A549 (cell line): ENCODE measurements at regions not wholly inside any gene's neighbourhood (a gene's known extent, or its start where the extent isn't known, plus 50 kb on each side); places are given as distances from the start of the nearest gene placed in this dataset.

Experiments used
- ATAC-seq, 2 experiments: fragments of 200-7000 bp in 1 of 2; fragments of >200 bp in 1 of 2; cut with Nextera tagmentation in 1 of 2; cut with Tn5 transposase in 1 of 2; 3 replicates each; pipeline versions ENCODE4 v1.8.0 to v1.9.1; 2018 to 2020; ENCODE audit warnings: mild to moderate bottlenecking in 1 of 2, moderate library complexity in 1 of 2
- CTCF ChIA-PET: fragments of 300-600 bp; sonication (Branson Sonifier 250); formaldehyde crosslinking; extraction: SDS; loops from one replicate; lab custom pipeline; 2021; ENCODE audit warnings: antibody characterized with exemption, inconsistent platforms; lab: Yijun Ruan, JAX
- POLR2A ChIA-PET: fragments of 350-600 bp; formaldehyde crosslinking; extraction: SDS; loops from one replicate; lab custom pipeline; 2021; ENCODE audit warnings: antibody characterized with exemption, inconsistent platforms; lab: Yijun Ruan, JAX
- DNase-seq, 2 experiments: peaks; one replicate each; pipeline versions ENCODE4 v3.0.0 to v3.0.0-alpha.2; 2011 to 2016; ENCODE audit warnings: low read depth in 1 of 2, low spot score in 1 of 2
- FAIRE-seq: peaks from 2 replicates; lab custom pipeline; 2011; peaks lifted over from hg19 to GRCh38; lab: Jason Lieb, UNC
- H3K27ac ChIP-seq, 2 experiments: fragments of >200 bp; sonication (Bioruptor Twin); formaldehyde crosslinking; 3 replicates each; pipeline ENCODE4 v1.5.1; 2016 to 2017
- H3K4me1 ChIP-seq: fragments of >200 bp; sonication (Bioruptor Twin); formaldehyde crosslinking; 3 replicates; pipeline ENCODE4 v1.6.1; 2016
- H3K4me2 ChIP-seq: fragments of >200 bp; sonication (Bioruptor Twin); formaldehyde crosslinking; 3 replicates; pipeline ENCODE4 v1.6.1; 2016
- H3K4me3 ChIP-seq: fragments of >200 bp; sonication (Bioruptor Twin); formaldehyde crosslinking; 3 replicates; pipeline ENCODE4 v1.5.1; 2016
- H3K9me3 ChIP-seq: fragments of >200 bp; sonication (Bioruptor Twin); formaldehyde crosslinking; 3 replicates; pipeline ENCODE4 v1.6.1; 2016
- BHLHE40 ChIP-seq: IDR thresholded peaks from 2 replicates; pipeline ENCODE4 v1.6.1; 2012; ENCODE audit warnings: low read depth, low read length, inconsistent platforms
- CHD2 ChIP-seq: fragments of 150-350 bp; IDR thresholded peaks from 2 replicates; pipeline ENCODE4 v1.6.1; 2014; ENCODE audit warnings: low read length; ENCODE audit not compliant: partially characterized antibody
- CHD4 ChIP-seq: fragments of 200-600 bp; sonication (generic); IDR thresholded peaks from 2 replicates; pipeline ENCODE4 v1.6.1; 2016; ENCODE audit warnings: antibody characterized with exemption, mild to moderate bottlenecking, borderline replicate concordance
- FOSL2 ChIP-seq, 2 experiments: fragments of 450-650 bp in 1 of 2; fragments of >200 bp in 1 of 2; sonication (Bioruptor Twin) in 1 of 2; formaldehyde crosslinking; IDR thresholded peaks; 2 replicates each; pipeline versions ENCODE4 v1.5.0 to v1.6.1; 2016 to 2020; ENCODE audit warnings: mild to moderate bottlenecking in 1 of 2, moderate library complexity in 1 of 2
- HEYL ChIP-seq: fragments of 250-450 bp; sonication (Bioruptor Pico); IDR thresholded peaks from 2 replicates; pipeline ENCODE4 v1.8.0; 2021; ENCODE audit warnings: mild to moderate bottlenecking, moderate library complexity
- KDM5A ChIP-seq: fragments of 200-600 bp; sonication (generic); IDR thresholded peaks from 2 replicates; pipeline ENCODE4 v1.6.1; 2016; ENCODE audit warnings: antibody characterized with exemption, mild to moderate bottlenecking
- MAFK ChIP-seq: fragments of 450-650 bp; IDR thresholded peaks from 2 replicates; pipeline ENCODE4 v1.6.1; 2014; ENCODE audit not compliant: partially characterized antibody
- MYC ChIP-seq: IDR thresholded peaks from 2 replicates; pipeline ENCODE4 v1.6.1; 2012; ENCODE audit warnings: mild to moderate bottlenecking, inconsistent platforms, low read length, improper control_type of control experiment, borderline replicate concordance
- NPAS2 ChIP-seq: fragments of 250-450 bp; sonication (Bioruptor Pico); IDR thresholded peaks from 2 replicates; pipeline ENCODE4 v1.8.0; 2022; ENCODE audit warnings: mild to moderate bottlenecking, moderate library complexity, borderline replicate concordance
- RAD21 ChIP-seq, 2 experiments: fragments of >200 bp in 1 of 2; sonication (Bioruptor Twin) in 1 of 2; formaldehyde crosslinking in 1 of 2; IDR thresholded peaks in 1 of 2; conservative IDR thresholded peaks in 1 of 2; 2 replicates in 1 of 2; 3 replicates in 1 of 2; pipeline ENCODE4 v1.6.1; 2012 to 2018; ENCODE audit warnings: inconsistent platforms in 1 of 2
- RCOR1 ChIP-seq: fragments of 150-350 bp; IDR thresholded peaks from 2 replicates; pipeline ENCODE4 v1.6.1; 2014; ENCODE audit warnings: antibody characterized with exemption, low read length, low read depth
- RFX5 ChIP-seq: fragments of 450-650 bp; IDR thresholded peaks from 2 replicates; pipeline ENCODE4 v1.7.1; 2014; ENCODE audit warnings: antibody characterized with exemption, mild to moderate bottlenecking, moderate library complexity
- SMC3 ChIP-seq: fragments of >200 bp; sonication (Bioruptor Twin); formaldehyde crosslinking; IDR thresholded peaks from 3 replicates; pipeline ENCODE4 v1.6.1; 2018; ENCODE audit warnings: inconsistent platforms
- ZC3H11A ChIP-seq: fragments of 450-650 bp; IDR thresholded peaks from 2 replicates; pipeline ENCODE4 v1.6.1; 2014; ENCODE audit warnings: antibody characterized with exemption, mild to moderate bottlenecking
- ZSCAN20 ChIP-seq: fragments of 250-450 bp; sonication (Bioruptor Pico); IDR thresholded peaks from 2 replicates; pipeline ENCODE4 v1.8.0; 2022; ENCODE audit warnings: mild to moderate bottlenecking, moderate library complexity
- WGBS: methylation state at CpG from one replicate; pipeline ENCODE4 v1.1.6; 2017; ENCODE audit errors: missing lambda C conversion rate; 5-methylcytosine and 5-hydroxymethylcytosine counted together
- TF ChIP-seq, protein P1 (sequence below): fragments of >200 bp; sonication (Bioruptor Twin); formaldehyde crosslinking; IDR thresholded peaks from 3 replicates; pipeline ENCODE4 v1.5.1; 2016
- TF ChIP-seq, protein P2 (sequence below): IDR thresholded peaks from 2 replicates; pipeline ENCODE4 v1.6.1; 2012; ENCODE audit warnings: low read depth, borderline replicate concordance
- TF ChIP-seq, protein P3 (sequence below): fragments of 250-450 bp; sonication (Bioruptor Pico); IDR thresholded peaks from 2 replicates; pipeline ENCODE4 v1.5.0; 2021; ENCODE audit warnings: mild to moderate bottlenecking, moderate library complexity, borderline replicate concordance
- TF ChIP-seq, protein P4 (sequence below): fragments of 450-650 bp; IDR thresholded peaks from 2 replicates; pipeline ENCODE4 v1.6.1; 2014; ENCODE audit warnings: antibody characterized with exemption
- TF ChIP-seq, protein P5 (sequence below): fragments of >200 bp; sonication (Bioruptor Twin); formaldehyde crosslinking; IDR thresholded peaks from 3 replicates; pipeline ENCODE4 v1.6.1; 2016
- TF ChIP-seq, protein P6 (sequence below): fragments of >200 bp; sonication (Bioruptor Twin); formaldehyde crosslinking; IDR thresholded peaks from 2 replicates; pipeline ENCODE4 v1.6.1; 2016

DNA sequence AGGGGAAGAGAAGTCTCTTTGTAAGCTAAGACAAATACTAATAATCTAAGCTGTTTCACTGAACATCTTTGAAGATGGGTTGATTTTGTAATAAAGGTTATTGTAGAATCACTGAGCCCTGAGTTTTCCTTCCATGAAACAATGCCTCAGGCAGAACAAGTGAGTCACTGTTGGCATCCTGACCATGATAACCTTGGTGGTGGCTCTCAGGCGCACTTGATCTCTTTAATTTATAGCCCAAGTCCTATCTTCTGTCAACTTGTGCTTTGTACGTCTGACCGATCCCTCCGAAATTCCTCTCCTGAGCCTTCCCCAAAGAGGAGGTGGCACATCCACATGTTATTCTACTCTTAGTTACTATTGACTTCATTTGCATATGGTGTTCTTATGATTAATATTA, 812.9 kb downstream of the REEP3 start:
- FAIRE-seq, result no peak
- ATAC-seq, result no peak
- ChIA-PET POLR2A (no interaction called here), CTCF (no interaction called here)
- H3K4me3 ChIP-seq, result no peak overlapping the region
- DNase-seq, result no peak
- no peak for TF ChIP-seq RCOR1
- TF ChIP-seq RFX5, result no peak
- TF ChIP-seq NPAS2 (CRISPR knock-in tag), result no peak
- TF ChIP-seq MAFK, result no peak
- TF ChIP-seq FOSL2 (IDR thresholded peaks at IDR 0.05), result no peak
- no peak for TF ChIP-seq FOSL2 (CRISPR knock-in tag; IDR thresholded peaks at IDR 0.05)
- TF ChIP-seq ZSCAN20 (CRISPR knock-in tag), result no peak
- TF ChIP-seq CHD4, result no peak
- no peak overlapping the region for H3K27ac ChIP-seq
- H3K4me1 ChIP-seq, result no peaks in the 10 kb centered on the region
- no peak overlapping the region for H3K4me2 ChIP-seq
- 46% methylated on average over 4 of the region's 4 CpGs for WGBS
- H3K9me3 ChIP-seq, result no peaks in the 10 kb centered on the region

DNA sequence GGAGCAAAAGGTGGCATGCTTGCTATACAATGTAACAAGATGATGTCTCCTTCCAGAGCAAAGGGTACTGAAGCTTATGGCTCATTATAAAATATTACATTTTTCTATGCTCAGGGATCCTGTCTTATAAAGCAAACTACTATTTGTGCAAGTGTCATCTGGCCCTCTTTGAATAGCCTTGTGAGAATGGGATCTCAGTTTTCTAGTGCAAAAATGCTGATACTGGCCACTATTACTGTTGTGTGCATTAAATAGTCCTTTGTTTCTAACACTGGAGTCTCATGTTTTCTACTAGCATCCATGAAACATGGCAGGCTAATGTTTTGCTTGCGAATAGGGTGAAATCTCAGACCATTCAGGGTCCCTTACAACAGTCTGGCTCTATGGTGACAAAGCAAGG, 823.0 kb downstream of the REEP3 start:
- TF ChIP-seq KDM5A (no peak), SMC3 (no peak), BHLHE40 (no peak), CHD2 (no peak), HEYL (no peak), RAD21 (conservative IDR thresholded peaks at IDR 0.05 in 1 of 2, IDR thresholded peaks at IDR 0.05 in 1 of 2) (no peak), NPAS2 (CRISPR knock-in tag) (no peak), MYC (no peak), ZC3H11A (no peak), CHD4 (no peak)
- TF ChIP-seq, protein P1, sequence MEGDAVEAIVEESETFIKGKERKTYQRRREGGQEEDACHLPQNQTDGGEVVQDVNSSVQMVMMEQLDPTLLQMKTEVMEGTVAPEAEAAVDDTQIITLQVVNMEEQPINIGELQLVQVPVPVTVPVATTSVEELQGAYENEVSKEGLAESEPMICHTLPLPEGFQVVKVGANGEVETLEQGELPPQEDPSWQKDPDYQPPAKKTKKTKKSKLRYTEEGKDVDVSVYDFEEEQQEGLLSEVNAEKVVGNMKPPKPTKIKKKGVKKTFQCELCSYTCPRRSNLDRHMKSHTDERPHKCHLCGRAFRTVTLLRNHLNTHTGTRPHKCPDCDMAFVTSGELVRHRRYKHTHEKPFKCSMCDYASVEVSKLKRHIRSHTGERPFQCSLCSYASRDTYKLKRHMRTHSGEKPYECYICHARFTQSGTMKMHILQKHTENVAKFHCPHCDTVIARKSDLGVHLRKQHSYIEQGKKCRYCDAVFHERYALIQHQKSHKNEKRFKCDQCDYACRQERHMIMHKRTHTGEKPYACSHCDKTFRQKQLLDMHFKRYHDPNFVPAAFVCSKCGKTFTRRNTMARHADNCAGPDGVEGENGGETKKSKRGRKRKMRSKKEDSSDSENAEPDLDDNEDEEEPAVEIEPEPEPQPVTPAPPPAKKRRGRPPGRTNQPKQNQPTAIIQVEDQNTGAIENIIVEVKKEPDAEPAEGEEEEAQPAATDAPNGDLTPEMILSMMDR, result no peak
- TF ChIP-seq, protein P2, sequence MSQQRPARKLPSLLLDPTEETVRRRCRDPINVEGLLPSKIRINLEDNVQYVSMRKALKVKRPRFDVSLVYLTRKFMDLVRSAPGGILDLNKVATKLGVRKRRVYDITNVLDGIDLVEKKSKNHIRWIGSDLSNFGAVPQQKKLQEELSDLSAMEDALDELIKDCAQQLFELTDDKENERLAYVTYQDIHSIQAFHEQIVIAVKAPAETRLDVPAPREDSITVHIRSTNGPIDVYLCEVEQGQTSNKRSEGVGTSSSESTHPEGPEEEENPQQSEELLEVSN, result no peak
- TF ChIP-seq, protein P3, sequence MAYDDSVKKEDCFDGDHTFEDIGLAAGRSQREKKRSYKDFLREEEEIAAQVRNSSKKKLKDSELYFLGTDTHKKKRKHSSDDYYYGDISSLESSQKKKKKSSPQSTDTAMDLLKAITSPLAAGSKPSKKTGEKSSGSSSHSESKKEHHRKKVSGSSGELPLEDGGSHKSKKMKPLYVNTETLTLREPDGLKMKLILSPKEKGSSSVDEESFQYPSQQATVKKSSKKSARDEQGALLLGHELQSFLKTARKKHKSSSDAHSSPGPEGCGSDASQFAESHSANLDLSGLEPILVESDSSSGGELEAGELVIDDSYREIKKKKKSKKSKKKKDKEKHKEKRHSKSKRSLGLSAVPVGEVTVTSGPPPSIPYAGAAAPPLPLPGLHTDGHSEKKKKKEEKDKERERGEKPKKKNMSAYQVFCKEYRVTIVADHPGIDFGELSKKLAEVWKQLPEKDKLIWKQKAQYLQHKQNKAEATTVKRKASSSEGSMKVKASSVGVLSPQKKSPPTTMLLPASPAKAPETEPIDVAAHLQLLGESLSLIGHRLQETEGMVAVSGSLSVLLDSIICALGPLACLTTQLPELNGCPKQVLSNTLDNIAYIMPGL (CRISPR knock-in tag), result no peak
- TF ChIP-seq, protein P4, sequence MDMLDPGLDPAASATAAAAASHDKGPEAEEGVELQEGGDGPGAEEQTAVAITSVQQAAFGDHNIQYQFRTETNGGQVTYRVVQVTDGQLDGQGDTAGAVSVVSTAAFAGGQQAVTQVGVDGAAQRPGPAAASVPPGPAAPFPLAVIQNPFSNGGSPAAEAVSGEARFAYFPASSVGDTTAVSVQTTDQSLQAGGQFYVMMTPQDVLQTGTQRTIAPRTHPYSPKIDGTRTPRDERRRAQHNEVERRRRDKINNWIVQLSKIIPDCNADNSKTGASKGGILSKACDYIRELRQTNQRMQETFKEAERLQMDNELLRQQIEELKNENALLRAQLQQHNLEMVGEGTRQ, result no peak
- TF ChIP-seq, protein P5, sequence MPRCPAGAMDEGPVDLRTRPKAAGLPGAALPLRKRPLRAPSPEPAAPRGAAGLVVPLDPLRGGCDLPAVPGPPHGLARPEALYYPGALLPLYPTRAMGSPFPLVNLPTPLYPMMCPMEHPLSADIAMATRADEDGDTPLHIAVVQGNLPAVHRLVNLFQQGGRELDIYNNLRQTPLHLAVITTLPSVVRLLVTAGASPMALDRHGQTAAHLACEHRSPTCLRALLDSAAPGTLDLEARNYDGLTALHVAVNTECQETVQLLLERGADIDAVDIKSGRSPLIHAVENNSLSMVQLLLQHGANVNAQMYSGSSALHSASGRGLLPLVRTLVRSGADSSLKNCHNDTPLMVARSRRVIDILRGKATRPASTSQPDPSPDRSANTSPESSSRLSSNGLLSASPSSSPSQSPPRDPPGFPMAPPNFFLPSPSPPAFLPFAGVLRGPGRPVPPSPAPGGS, result no peak
- TF ChIP-seq, protein P6, sequence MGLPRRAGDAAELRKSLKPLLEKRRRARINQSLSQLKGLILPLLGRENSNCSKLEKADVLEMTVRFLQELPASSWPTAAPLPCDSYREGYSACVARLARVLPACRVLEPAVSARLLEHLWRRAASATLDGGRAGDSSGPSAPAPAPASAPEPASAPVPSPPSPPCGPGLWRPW, result no peak
- Histone ChIP-seq H3K27ac (no peak overlapping the region), H3K4me2 (no peak overlapping the region), H3K9me3 (no peaks in the 10 kb centered on the region), H3K4me1 (no peaks in the 10 kb centered on the region), H3K4me3 (no peak overlapping the region)
- ChIA-PET CTCF (no interaction called here), POLR2A (no interaction called here)
- FAIRE-seq (no peak), ATAC-seq (no peak), DNase-seq (no peak)
- WGBS, result 0% methylated on average over 1 of the region's 1 CpG
